WERI-Rb-1 (cell line): ENCODE measurements at regions not wholly inside any gene's neighbourhood (a gene's known extent, or its start where the extent isn't known, plus 50 kb on each side); places are given as distances from the start of the nearest gene placed in this dataset.

Experiments
- DNase-seq: peaks from one replicate; pipeline ENCODE4 v3.0.0-alpha.2; 2020
- H3K27ac ChIP-seq: fragments of 250-450 bp; sonication (Bioruptor Pico); 2 replicates; pipeline ENCODE4 v1.5.1; 2020; ENCODE audit warnings: mild to moderate bottlenecking, moderate library complexity
- H3K27me3 ChIP-seq: fragments of 250-450 bp; sonication (Bioruptor Pico); 2 replicates; pipeline ENCODE4 v1.5.1; 2021; ENCODE audit warnings: mild to moderate bottlenecking, low read depth, moderate library complexity; ENCODE audit not compliant: insufficient read depth, severe bottlenecking
- H3K36me3 ChIP-seq: fragments of 250-450 bp; sonication (Bioruptor Pico); 2 replicates; pipeline ENCODE4 v1.5.1; 2020; ENCODE audit warnings: mild to moderate bottlenecking, moderate library complexity
- H3K4me3 ChIP-seq: 2 replicates; pipeline ENCODE4 v1.5.1; 2011; ENCODE audit warnings: low read depth, mild to moderate bottlenecking, control low read depth, low read length
- H3K9me3 ChIP-seq: fragments of 250-450 bp; sonication (Bioruptor Pico); 2 replicates; pipeline ENCODE4 v1.5.1; 2021; ENCODE audit warnings: mild to moderate bottlenecking, moderate library complexity; ENCODE audit not compliant: severe bottlenecking
- TF ChIP-seq, protein P1 (sequence below): IDR thresholded peaks from 2 replicates; pipeline ENCODE4 v1.5.1; 2011; ENCODE audit warnings: low read depth, mild to moderate bottlenecking, control low read depth, inconsistent platforms, low read length

DNA sequence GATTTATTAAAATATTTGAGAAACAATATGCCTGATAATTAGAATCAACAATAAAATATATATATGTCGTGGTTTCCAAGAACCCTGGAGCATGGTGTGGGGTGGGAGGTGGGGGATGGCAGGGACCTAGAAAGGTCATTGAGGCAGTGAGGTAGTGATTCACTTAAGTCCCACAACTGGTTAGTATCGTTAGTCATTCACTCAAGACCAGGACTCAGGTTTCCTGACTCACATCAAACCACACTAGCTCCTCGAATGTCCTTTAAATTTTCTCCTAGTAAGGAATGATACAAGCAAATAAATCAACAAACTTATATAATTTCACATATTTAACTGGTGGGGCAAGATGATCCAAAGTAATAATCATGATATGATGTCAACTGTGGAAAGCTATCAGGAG lies 158.8 kb upstream of the AADAT start:
- H3K36me3 ChIP-seq: no peaks in the 10 kb centered on the region
- TF ChIP-seq, protein P1, sequence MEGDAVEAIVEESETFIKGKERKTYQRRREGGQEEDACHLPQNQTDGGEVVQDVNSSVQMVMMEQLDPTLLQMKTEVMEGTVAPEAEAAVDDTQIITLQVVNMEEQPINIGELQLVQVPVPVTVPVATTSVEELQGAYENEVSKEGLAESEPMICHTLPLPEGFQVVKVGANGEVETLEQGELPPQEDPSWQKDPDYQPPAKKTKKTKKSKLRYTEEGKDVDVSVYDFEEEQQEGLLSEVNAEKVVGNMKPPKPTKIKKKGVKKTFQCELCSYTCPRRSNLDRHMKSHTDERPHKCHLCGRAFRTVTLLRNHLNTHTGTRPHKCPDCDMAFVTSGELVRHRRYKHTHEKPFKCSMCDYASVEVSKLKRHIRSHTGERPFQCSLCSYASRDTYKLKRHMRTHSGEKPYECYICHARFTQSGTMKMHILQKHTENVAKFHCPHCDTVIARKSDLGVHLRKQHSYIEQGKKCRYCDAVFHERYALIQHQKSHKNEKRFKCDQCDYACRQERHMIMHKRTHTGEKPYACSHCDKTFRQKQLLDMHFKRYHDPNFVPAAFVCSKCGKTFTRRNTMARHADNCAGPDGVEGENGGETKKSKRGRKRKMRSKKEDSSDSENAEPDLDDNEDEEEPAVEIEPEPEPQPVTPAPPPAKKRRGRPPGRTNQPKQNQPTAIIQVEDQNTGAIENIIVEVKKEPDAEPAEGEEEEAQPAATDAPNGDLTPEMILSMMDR: no peak
- H3K27me3 ChIP-seq: no peaks in the 10 kb centered on the region
- no peak overlapping the region for H3K27ac ChIP-seq
- H3K4me3 ChIP-seq: no peak overlapping the region
- DNase-seq: no peak
- no peaks in the 10 kb centered on the region for H3K9me3 ChIP-seq

DNA sequence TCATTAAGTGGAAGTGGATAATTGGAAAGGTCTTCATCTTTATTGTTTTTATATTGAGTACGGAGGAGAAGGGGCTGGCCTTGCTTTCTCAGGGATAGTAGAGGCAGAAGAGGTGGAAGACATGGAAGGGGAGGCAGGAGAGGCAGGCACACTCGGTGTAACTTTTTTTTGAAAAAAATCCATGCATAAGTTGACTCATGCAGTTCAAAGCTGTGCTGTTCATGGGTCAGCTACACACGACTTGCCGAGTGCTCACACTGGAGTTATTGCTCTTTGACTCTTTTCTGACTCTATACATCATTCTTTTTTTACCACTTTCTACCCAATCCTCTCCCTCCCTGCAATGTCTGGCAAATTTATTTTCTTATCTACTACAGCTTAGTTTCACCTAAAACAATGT lies 158.3 kb upstream of the AADAT start:
- H3K9me3 ChIP-seq: no peaks in the 10 kb centered on the region
- H3K27ac ChIP-seq: no peak overlapping the region
- TF ChIP-seq, protein P1: no peak
- no peaks in the 10 kb centered on the region for H3K36me3 ChIP-seq
- H3K4me3 ChIP-seq: no peak overlapping the region
- no peaks in the 10 kb centered on the region for H3K27me3 ChIP-seq
- no peak for DNase-seq

DNA sequence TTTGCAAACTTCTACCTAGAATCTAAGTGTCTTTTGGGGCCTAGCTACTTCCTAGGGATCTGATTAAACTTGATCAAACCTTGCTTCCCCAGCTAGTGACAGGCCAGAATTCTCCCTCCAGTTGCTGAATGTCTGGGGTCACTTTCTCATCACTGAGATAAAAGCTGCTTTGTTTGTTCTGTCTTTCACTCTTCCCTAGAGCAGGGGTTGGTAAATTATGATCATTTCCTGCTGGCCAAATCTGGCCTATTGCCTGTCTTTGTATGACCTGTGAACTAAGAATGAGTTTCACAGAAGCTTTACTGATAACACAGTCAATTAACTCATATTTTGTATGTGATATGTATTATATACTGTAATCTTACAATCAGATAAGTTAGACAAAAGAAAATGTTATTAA lies 157.8 kb upstream of the AADAT start:
- TF ChIP-seq, protein P1: no peak
- Histone ChIP-seq H3K9me3 (no peaks in the 10 kb centered on the region), H3K27me3 (no peaks in the 10 kb centered on the region), H3K36me3 (no peaks in the 10 kb centered on the region), H3K4me3 (no peak overlapping the region), H3K27ac (no peak overlapping the region)
- no peak for DNase-seq

DNA sequence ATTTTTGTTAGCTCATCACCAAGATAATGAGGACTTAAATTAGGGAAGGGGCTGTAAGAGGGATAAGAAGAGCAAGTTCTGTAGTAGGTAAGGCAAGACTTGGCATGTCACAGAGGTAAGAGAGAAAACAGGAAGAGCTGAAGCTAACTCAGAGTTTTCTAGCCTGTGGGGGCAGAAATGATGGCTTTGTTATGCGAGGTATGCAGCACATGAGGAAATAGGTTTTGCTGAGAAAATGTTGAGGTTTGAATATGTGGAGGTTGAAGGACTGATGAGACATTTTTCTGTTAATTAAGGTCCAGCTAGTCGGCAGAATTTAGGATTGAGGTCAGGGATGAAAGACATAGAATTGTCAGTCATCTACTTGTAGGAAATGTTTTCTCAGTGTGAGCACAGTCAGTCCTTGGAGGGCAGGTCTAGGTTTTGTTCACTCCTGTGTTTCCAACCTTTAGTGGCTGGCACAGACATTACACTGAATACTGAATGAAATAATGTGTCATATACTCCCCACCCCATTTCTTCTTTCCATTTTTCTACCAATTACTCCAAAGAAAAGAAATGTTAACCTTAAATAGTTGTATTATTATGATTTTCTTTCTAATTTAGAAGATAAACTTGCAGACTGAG lies 154.0 kb upstream of the AADAT start:
- H3K27me3 ChIP-seq: no peaks in the 10 kb centered on the region
- TF ChIP-seq, protein P1: no peak

DNA sequence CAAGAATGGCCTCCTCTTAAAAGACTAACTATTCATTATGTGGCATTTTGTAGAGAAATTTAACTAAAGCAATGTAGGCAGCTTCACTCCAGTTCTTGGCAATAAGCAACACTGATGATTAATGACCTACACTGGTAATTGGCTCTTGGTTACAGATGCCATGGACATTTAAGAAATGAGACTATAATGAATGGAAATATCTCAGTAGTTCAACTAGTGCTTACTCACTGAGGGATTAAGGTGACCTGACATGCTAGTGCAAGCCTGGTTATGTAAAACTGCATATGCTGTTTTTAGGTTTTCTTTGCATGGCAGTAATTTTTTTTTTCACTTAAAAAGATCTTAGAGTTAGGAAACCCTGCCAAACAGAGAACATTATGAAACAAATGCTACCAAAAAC lies 152.7 kb upstream of the AADAT start:
- no peak for DNase-seq
- Histone ChIP-seq H3K9me3 (no peaks in the 10 kb centered on the region), H3K27ac (no peak overlapping the region), H3K4me3 (no peak overlapping the region), H3K36me3 (no peaks in the 10 kb centered on the region), H3K27me3 (no peaks in the 10 kb centered on the region)
- TF ChIP-seq, protein P1: no peak

More for the DNA sequence above, 154.0 kb upstream of the AADAT start:
- H3K36me3 ChIP-seq: no peaks in the 10 kb centered on the region
- no peak for DNase-seq
- H3K4me3 ChIP-seq: no peak overlapping the region
- no peaks in the 10 kb centered on the region for H3K9me3 ChIP-seq
- no peak overlapping the region for H3K27ac ChIP-seq

DNA sequence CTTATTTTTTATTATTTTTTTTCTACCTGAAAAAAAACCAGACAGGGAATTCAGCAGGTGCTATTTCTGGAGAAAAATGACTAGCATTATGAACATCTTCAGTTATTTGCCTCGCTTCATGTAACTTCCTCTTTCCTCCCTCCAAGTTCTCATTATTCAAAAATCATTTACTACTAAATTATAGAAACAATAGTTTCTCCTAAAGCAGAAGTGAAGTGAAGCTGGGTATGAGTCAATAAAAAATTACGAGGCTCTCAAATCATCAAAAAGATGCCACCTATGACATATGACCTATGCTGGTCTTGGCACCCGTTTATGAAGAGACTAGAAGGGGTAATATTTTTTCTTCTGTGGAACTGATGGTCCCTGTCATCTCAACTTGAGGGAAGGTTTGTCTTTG lies 145.0 kb upstream of the AADAT start:
- Histone ChIP-seq H3K27ac (no peak overlapping the region), H3K4me3 (no peak overlapping the region), H3K27me3 (no peaks in the 10 kb centered on the region), H3K36me3 (no peaks in the 10 kb centered on the region), H3K9me3 (no peaks in the 10 kb centered on the region)
- no peak for DNase-seq
- TF ChIP-seq, protein P1: no peak
